ENCODE measurements at regions not wholly inside any gene's neighbourhood (a gene's known extent, or its start where the extent isn't known, plus 50 kb on each side); places are given as distances from the start of the nearest gene placed in this dataset.
"Not testable (repeated sequence)": the region's sequence is repeated elsewhere in the genome, so short reads cannot be mapped to it uniquely, and the experiment has no call there.

GRCh38 chr14:53401646-53402045 lies 248.5 kb upstream of the DDHD1 start:
- no peak for DNase-seq (ENCODE audit: low spot score in 2 of 2)
- 59 to 64% methylated on average over 3 of the region's 3 CpGs for WGBS, 2 donors
- no peak overlapping the region for H3K27ac ChIP-seq

DNA sequence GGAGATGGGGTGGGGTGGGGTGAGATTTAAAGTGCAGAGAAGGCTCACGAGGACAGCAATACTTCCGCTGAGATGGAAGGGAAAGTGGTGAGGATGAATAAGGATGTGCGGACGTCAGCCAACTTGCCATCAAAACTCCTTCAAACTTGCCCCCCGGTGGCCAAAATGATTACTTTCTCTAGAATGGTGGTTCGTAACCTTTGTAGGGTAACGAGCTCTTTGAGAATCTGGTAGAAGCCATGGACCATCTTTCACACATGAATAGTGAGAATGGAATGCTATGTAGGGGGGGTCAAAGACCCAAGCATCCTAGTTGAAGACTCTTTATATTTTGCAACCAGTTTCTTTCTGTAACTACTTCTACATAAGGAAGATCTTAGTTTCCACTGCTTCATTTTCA lies 245.9 kb upstream of the DDHD1 start:
- peaks cover 0 to 20% (median 0%) of the 10 kb centered on the region in 4 donors for H3K9me3 ChIP-seq
- no peaks in the 10 kb centered on the region for H3K4me1 ChIP-seq
- no peak overlapping the region for H3K4me3 ChIP-seq
- H3K27ac ChIP-seq = no peak overlapping the region
- TF ChIP-seq POLR2A (IDR thresholded peaks at IDR 0.05) (no peak), EP300 (IDR thresholded peaks at IDR 0.05) (no peak), CTCF (IDR thresholded peaks at IDR 0.05) (no peak)
- 42 to 64% methylated on average over 7 of the region's 7 CpGs for WGBS, 2 donors
- H3K36me3 ChIP-seq = no peaks in the 10 kb centered on the region
- no peaks in the 10 kb centered on the region for H3K27me3 ChIP-seq
- DNase-seq (ENCODE audit: low spot score in 2 of 2) = no peak

More at GRCh38 chr14:53401646-53402045, 248.5 kb upstream of the DDHD1 start:
- no peaks in the 10 kb centered on the region for H3K27me3 ChIP-seq
- no peaks in the 10 kb centered on the region for H3K4me1 ChIP-seq
- H3K4me3 ChIP-seq = no peak overlapping the region
- TF ChIP-seq EP300 (IDR thresholded peaks at IDR 0.05) = no peak
- no peak for TF ChIP-seq CTCF (IDR thresholded peaks at IDR 0.05)
- no peak for TF ChIP-seq POLR2A (IDR thresholded peaks at IDR 0.05)
- no peaks in the 10 kb centered on the region for H3K36me3 ChIP-seq
- no peaks in the 10 kb centered on the region for H3K9me3 ChIP-seq

GRCh38 chr14:53398616-53399015 lies 245.5 kb upstream of the DDHD1 start:
- Histone ChIP-seq H3K36me3 (no peaks in the 10 kb centered on the region), H3K4me3 (no peak overlapping the region), H3K27ac (no peak overlapping the region), H3K27me3 (no peaks in the 10 kb centered on the region), H3K9me3 (peaks cover 0 to 20% (median 0%) of the 10 kb centered on the region in 4 donors), H3K4me1 (no peaks in the 10 kb centered on the region)
- DNase-seq (ENCODE audit: low spot score in 2 of 2) = no peak
- no peak for TF ChIP-seq CTCF (IDR thresholded peaks at IDR 0.05)
- no peak for TF ChIP-seq POLR2A (IDR thresholded peaks at IDR 0.05)
- no peak for TF ChIP-seq EP300 (IDR thresholded peaks at IDR 0.05)
- 71 to 79% methylated on average over 2 of the region's 2 CpGs for WGBS, 2 donors

DNA sequence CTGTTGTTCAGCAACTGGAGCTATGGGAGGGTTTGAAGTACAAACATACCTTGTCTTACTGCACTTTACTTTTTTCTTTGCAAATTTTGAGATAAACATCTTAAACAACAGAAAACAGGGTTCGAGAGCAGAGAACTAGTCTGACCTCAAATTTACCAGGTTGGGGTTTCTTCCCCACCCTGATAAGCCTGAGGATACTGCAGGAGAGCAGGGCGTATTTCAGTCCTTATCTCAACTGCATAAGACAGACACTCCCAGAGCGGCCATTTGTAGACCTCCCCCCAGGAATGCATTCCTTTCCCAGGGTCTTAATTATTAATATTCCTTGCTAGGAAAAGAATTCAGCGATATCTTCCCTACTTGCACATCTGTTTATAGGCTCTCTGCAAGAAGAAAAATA lies 242.1 kb upstream of the DDHD1 start:
- H3K36me3 ChIP-seq; DNase-seq (ENCODE audit: low spot score in 2 of 2); H3K4me1 ChIP-seq; H3K27me3 ChIP-seq; H3K27ac ChIP-seq; H3K4me3 ChIP-seq: not testable (repeated sequence)
- peaks cover 0 to 20% (median 0%) of the 10 kb centered on the region in 4 donors for H3K9me3 ChIP-seq
- 91 to 97% methylated on average over 4 of the region's 4 CpGs for WGBS, 2 donors

- DNase-seq (ENCODE audit: low spot score in 2 of 2) = no peak
- H3K4me3 ChIP-seq = no peak overlapping the region
Measured at GRCh38 chr14:53391631-53392285, 238.6 kb upstream of the DDHD1 start.

More at GRCh38 chr14:53391631-53392285, 238.6 kb upstream of the DDHD1 start:
- no peaks in the 10 kb centered on the region for H3K4me1 ChIP-seq
- TF ChIP-seq POLR2A (IDR thresholded peaks at IDR 0.05) = no peak
- TF ChIP-seq CTCF (IDR thresholded peaks at IDR 0.05) = no peak
- no peak for TF ChIP-seq EP300 (IDR thresholded peaks at IDR 0.05)
- H3K27me3 ChIP-seq = no peaks in the 10 kb centered on the region
- no peaks in the 10 kb centered on the region for H3K36me3 ChIP-seq
- 81 to 91% methylated on average over 4 of the region's 4 CpGs for WGBS, 2 donors
- peaks cover 0 to 20% (median 0%) of the 10 kb centered on the region in 4 donors for H3K9me3 ChIP-seq
- no peak overlapping the region for H3K27ac ChIP-seq
